Liver (tissue), 3 donors: ENCODE measurements at regions not wholly inside any gene's neighbourhood (a gene's known extent, or its start where the extent isn't known, plus 50 kb on each side); places are given as distances from the start of the nearest gene placed in this dataset.

Source experiments
- FOXA1 ChIP-seq: IDR thresholded peaks from 2 replicates; pipeline ENCODE4 v1.6.1; 2016; ENCODE audit warnings: antibody characterized with exemption
- HNF4G ChIP-seq: IDR thresholded peaks from 2 replicates; pipeline ENCODE4 v1.6.1; 2016; ENCODE audit warnings: antibody characterized with exemption
- JUND ChIP-seq, 2 donors: IDR thresholded peaks; 2 replicates each; pipeline ENCODE4 v1.6.1; 2016; ENCODE audit warnings: antibody characterized with exemption in 2 of 2
- RAD21 ChIP-seq, 2 donors: IDR thresholded peaks; 2 replicates each; pipeline ENCODE4 v1.6.1; 2016; ENCODE audit warnings: antibody characterized with exemption in 2 of 2, mild to moderate bottlenecking in 2 of 2
- RXRA ChIP-seq, 2 donors: IDR thresholded peaks; 2 replicates each; pipeline ENCODE4 v1.6.1; 2017 to 2018; ENCODE audit warnings: antibody characterized with exemption in 2 of 2, mild to moderate bottlenecking in 1 of 2
- SP1 ChIP-seq: IDR thresholded peaks from 2 replicates; pipeline ENCODE4 v1.6.1; 2018; ENCODE audit warnings: antibody characterized with exemption, mild to moderate bottlenecking
- TAF1 ChIP-seq: conservative IDR thresholded peaks from 2 replicates; pipeline ENCODE4 v1.6.1; 2016; ENCODE audit warnings: antibody characterized with exemption, mild to moderate bottlenecking
- TF ChIP-seq, protein P1 (sequence below): IDR thresholded peaks from 2 replicates; pipeline ENCODE4 v1.6.1; 2016; ENCODE audit warnings: antibody characterized with exemption, mild to moderate bottlenecking
- TF ChIP-seq, protein P2 (sequence below): fragments of 150-350 bp; IDR thresholded peaks from 2 replicates; pipeline ENCODE4 v1.5.1; 2017; ENCODE audit warnings: improper control_type of control experiment, low read depth, low read length; ENCODE audit not compliant: missing input control
- TF ChIP-seq, protein P3 (sequence below): IDR thresholded peaks from 2 replicates; pipeline ENCODE4 v1.6.1; 2016; ENCODE audit warnings: antibody characterized with exemption
- TF ChIP-seq, protein P4 (sequence below): IDR thresholded peaks from 2 replicates; pipeline ENCODE4 v1.6.1; 2016; ENCODE audit warnings: antibody characterized with exemption
- donor health status: healthy.
- donor health status: healthy.

DNA sequence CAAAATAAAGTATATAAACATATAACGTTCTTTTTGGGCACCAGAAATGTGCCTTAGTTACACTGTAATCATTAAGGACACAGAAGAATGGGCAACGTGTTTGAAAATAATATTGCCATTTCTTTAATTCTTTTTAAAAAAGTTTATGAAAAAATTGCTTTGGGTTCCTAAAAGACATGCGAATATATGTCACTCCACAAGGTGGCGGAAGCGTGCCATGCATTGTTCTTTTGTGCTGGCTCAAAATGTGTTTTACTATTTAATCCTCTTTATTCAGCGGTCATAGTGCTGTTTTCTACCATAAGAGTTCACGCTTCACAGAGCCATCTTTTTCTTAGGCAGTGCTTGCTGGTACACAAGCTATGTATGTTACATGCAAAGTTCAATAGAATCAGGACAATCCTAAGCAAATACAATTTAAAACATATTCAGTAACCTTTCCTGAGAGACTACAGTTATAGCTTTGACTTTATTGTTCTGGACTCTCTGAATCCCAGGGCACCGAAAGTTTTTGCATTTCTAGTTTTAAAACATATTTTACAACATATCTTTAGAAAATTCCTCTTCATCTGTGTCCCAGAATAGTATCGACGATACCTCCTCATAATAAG, 147.8 kb upstream of the ERBB4 start:
- TF ChIP-seq, protein P1, sequence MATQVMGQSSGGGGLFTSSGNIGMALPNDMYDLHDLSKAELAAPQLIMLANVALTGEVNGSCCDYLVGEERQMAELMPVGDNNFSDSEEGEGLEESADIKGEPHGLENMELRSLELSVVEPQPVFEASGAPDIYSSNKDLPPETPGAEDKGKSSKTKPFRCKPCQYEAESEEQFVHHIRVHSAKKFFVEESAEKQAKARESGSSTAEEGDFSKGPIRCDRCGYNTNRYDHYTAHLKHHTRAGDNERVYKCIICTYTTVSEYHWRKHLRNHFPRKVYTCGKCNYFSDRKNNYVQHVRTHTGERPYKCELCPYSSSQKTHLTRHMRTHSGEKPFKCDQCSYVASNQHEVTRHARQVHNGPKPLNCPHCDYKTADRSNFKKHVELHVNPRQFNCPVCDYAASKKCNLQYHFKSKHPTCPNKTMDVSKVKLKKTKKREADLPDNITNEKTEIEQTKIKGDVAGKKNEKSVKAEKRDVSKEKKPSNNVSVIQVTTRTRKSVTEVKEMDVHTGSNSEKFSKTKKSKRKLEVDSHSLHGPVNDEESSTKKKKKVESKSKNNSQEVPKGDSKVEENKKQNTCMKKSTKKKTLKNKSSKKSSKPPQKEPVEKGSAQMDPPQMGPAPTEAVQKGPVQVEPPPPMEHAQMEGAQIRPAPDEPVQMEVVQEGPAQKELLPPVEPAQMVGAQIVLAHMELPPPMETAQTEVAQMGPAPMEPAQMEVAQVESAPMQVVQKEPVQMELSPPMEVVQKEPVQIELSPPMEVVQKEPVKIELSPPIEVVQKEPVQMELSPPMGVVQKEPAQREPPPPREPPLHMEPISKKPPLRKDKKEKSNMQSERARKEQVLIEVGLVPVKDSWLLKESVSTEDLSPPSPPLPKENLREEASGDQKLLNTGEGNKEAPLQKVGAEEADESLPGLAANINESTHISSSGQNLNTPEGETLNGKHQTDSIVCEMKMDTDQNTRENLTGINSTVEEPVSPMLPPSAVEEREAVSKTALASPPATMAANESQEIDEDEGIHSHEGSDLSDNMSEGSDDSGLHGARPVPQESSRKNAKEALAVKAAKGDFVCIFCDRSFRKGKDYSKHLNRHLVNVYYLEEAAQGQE, result no peak
- TF ChIP-seq RAD21 (IDR thresholded peaks at IDR 0.05), result peak; percentile 91 to 93
- TF ChIP-seq, protein P2, sequence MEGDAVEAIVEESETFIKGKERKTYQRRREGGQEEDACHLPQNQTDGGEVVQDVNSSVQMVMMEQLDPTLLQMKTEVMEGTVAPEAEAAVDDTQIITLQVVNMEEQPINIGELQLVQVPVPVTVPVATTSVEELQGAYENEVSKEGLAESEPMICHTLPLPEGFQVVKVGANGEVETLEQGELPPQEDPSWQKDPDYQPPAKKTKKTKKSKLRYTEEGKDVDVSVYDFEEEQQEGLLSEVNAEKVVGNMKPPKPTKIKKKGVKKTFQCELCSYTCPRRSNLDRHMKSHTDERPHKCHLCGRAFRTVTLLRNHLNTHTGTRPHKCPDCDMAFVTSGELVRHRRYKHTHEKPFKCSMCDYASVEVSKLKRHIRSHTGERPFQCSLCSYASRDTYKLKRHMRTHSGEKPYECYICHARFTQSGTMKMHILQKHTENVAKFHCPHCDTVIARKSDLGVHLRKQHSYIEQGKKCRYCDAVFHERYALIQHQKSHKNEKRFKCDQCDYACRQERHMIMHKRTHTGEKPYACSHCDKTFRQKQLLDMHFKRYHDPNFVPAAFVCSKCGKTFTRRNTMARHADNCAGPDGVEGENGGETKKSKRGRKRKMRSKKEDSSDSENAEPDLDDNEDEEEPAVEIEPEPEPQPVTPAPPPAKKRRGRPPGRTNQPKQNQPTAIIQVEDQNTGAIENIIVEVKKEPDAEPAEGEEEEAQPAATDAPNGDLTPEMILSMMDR, result peak; percentile 76
- no peak for TF ChIP-seq TAF1
- TF ChIP-seq, protein P3, sequence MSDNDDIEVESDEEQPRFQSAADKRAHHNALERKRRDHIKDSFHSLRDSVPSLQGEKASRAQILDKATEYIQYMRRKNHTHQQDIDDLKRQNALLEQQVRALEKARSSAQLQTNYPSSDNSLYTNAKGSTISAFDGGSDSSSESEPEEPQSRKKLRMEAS, result no peak
- TF ChIP-seq SP1, result no peak
- no peak for TF ChIP-seq JUND (IDR thresholded peaks at IDR 0.05)
- no peak for TF ChIP-seq HNF4G
- TF ChIP-seq, protein P4, sequence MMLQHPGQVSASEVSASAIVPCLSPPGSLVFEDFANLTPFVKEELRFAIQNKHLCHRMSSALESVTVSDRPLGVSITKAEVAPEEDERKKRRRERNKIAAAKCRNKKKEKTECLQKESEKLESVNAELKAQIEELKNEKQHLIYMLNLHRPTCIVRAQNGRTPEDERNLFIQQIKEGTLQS, result no peak
- TF ChIP-seq FOXA1, result no peak
- TF ChIP-seq RXRA (IDR thresholded peaks at IDR 0.05), result no peak
